SK-N-SH (cell line): ENCODE measurements at regions not wholly inside any gene's neighbourhood (a gene's known extent, or its start where the extent isn't known, plus 50 kb on each side); places are given as distances from the start of the nearest gene placed in this dataset.

Source experiments
- CTCF ChIA-PET: fragments of 300-600, 350-600 bp; formaldehyde crosslinking; extraction: SDS; loops from one replicate; lab custom pipeline; 2021; lab: Yijun Ruan, JAX
- POLR2A ChIA-PET: fragments of 350-600 bp; sonication (Branson Sonifier 250); formaldehyde crosslinking; extraction: SDS; loops from one replicate; lab custom pipeline; 2020; ENCODE audit warnings: antibody characterized with exemption, inconsistent platforms; lab: Yijun Ruan, JAX
- DNase-seq: peaks from one replicate; pipeline ENCODE4 v3.0.0; 2012
- H2AFZ ChIP-seq: fragments of 200-600 bp; sonication (generic); 2 replicates; pipeline ENCODE4 v1.8.1; 2016; ENCODE audit warnings: antibody characterized with exemption, mild to moderate bottlenecking, low read depth
- H3F3A ChIP-seq: fragments of 200-600 bp; sonication (generic); replicated peaks from 2 replicates; pipeline ENCODE3; 2016; ENCODE audit warnings: antibody characterized with exemption, mild to moderate bottlenecking; ENCODE audit not compliant: insufficient read depth
- H3K27ac ChIP-seq, 2 experiments: fragments of 200-500 bp in 1 of 2; fragments of 200-600 bp in 1 of 2; sonication (Bioruptor generic) in 1 of 2; sonication (generic), shearing (Covaris generic) in 1 of 2; 2 replicates each; pipeline versions ENCODE4 v1.5.1 to v1.6.1; 2014 to 2016; ENCODE audit warnings: low read depth in 2 of 2, inconsistent platforms in 1 of 2, low read length in 1 of 2, mild to moderate bottlenecking in 1 of 2, mixed read lengths in 1 of 2
- H3K27me3 ChIP-seq: fragments of 200-600 bp; sonication (generic), shearing (Covaris generic); 2 replicates; pipeline ENCODE4 v1.6.1; 2016; ENCODE audit warnings: mixed run types; ENCODE audit not compliant: insufficient read depth
- H3K36me3 ChIP-seq, 2 experiments: fragments of 200-500 bp in 1 of 2; fragments of 200-600 bp in 1 of 2; sonication (Bioruptor generic) in 1 of 2; sonication (generic) in 1 of 2; replicated peaks in 1 of 2; 2 replicates each; pipeline versions ENCODE3 to v1.5.1; 2014 to 2016; ENCODE audit warnings: low read length in 1 of 2, mild to moderate bottlenecking in 1 of 2; ENCODE audit not compliant: insufficient read depth in 2 of 2, control insufficient read depth in 1 of 2
- H3K4me1 ChIP-seq, 2 experiments: fragments of 200-500 bp in 1 of 2; fragments of 200-600 bp in 1 of 2; sonication (Bioruptor generic) in 1 of 2; sonication (generic), shearing (Covaris generic) in 1 of 2; 2 replicates each; pipeline versions ENCODE4 v1.5.1 to v1.6.1; 2014 to 2016; ENCODE audit warnings: low read depth in 1 of 2, low read length in 1 of 2, mixed run types in 1 of 2; ENCODE audit not compliant: insufficient read depth in 2 of 2, control insufficient read depth in 1 of 2
- H3K4me2 ChIP-seq: fragments of 200-600 bp; sonication (generic), shearing (Covaris generic); 2 replicates; pipeline ENCODE4 v1.6.1; 2017; ENCODE audit warnings: mixed run types
- H3K4me3 ChIP-seq, 2 experiments: fragments of 200-500 bp in 1 of 2; fragments of 200-600 bp in 1 of 2; sonication (Bioruptor generic) in 1 of 2; sonication (generic), shearing (Covaris generic) in 1 of 2; 2 replicates each; pipeline versions ENCODE4 v1.5.1 to v1.8.1; 2014 to 2016; ENCODE audit warnings: low read depth in 2 of 2, inconsistent platforms in 1 of 2, low read length in 1 of 2, mild to moderate bottlenecking in 1 of 2, mixed read lengths in 1 of 2, moderate library complexity in 1 of 2
- H3K79me2 ChIP-seq: fragments of 200-600 bp; sonication (generic); 2 replicates; pipeline ENCODE4 v1.8.1; 2017; ENCODE audit warnings: mild to moderate bottlenecking; ENCODE audit not compliant: insufficient read depth
- H3K9ac ChIP-seq: fragments of 200-600 bp; sonication (generic); 2 replicates; pipeline ENCODE4 v1.6.1; 2017; ENCODE audit warnings: mixed run types
- H3K9me2 ChIP-seq: fragments of 200-600 bp; sonication (generic); 2 replicates; pipeline ENCODE4 v1.6.1; 2017; ENCODE audit warnings: mixed run types
- H3K9me3 ChIP-seq: fragments of 200-600 bp; sonication (generic); 2 replicates; pipeline ENCODE4 v1.6.1; 2017; ENCODE audit warnings: mixed run types, mild to moderate bottlenecking, moderate library complexity
- H4K20me1 ChIP-seq: fragments of 200-600 bp; sonication (generic); 2 replicates; pipeline ENCODE4 v1.6.1; 2017; ENCODE audit warnings: mild to moderate bottlenecking, mixed run types; ENCODE audit not compliant: insufficient read depth
- CHD2 ChIP-seq: fragments of 150-350 bp; IDR thresholded peaks from 2 replicates; pipeline ENCODE4 v1.6.1; 2018; ENCODE audit warnings: low read length; ENCODE audit not compliant: partially characterized antibody
- FOSL2 ChIP-seq: IDR thresholded peaks from 2 replicates; pipeline ENCODE4 v1.4.0; 2012; ENCODE audit warnings: low read depth, mild to moderate bottlenecking, moderate library complexity, borderline replicate concordance
- FOXJ3 ChIP-seq: sonication (generic); formaldehyde crosslinking; IDR thresholded peaks from 2 replicates; pipeline ENCODE4 v1.5.1; 2020; ENCODE audit warnings: mild to moderate bottlenecking, missing genetic modification reagents
- FOXM1 ChIP-seq: IDR thresholded peaks from 2 replicates; pipeline ENCODE4 v1.4.0; 2012; ENCODE audit warnings: low read depth, mild to moderate bottlenecking
- MEF2A ChIP-seq: IDR thresholded peaks from 2 replicates; pipeline ENCODE4 v1.4.0; 2012; ENCODE audit warnings: low read depth, borderline replicate concordance
- MXI1 ChIP-seq: IDR thresholded peaks from 2 replicates; pipeline ENCODE4 v1.6.1; 2012; ENCODE audit warnings: mild to moderate bottlenecking, low read depth, low read length, improper control_type of control experiment
- POLR2AphosphoS5 ChIP-seq: IDR thresholded peaks from 2 replicates; pipeline ENCODE4 v1.6.1; 2012; ENCODE audit warnings: low read depth, low read length
- RXRA ChIP-seq: IDR thresholded peaks from 2 replicates; pipeline ENCODE4 v1.4.0; 2012; ENCODE audit warnings: low read depth, mild to moderate bottlenecking, borderline replicate concordance
- SIN3A ChIP-seq: IDR thresholded peaks from 2 replicates; pipeline ENCODE4 v1.6.1; 2012; ENCODE audit warnings: low read depth, mild to moderate bottlenecking, low read length, moderate library complexity, borderline replicate concordance
- TAF1 ChIP-seq: IDR thresholded peaks from 2 replicates; pipeline ENCODE4 v1.6.1; 2012; ENCODE audit warnings: low read depth, mild to moderate bottlenecking, low read length, moderate library complexity, borderline replicate concordance
- TCF12 ChIP-seq: IDR thresholded peaks from 2 replicates; pipeline ENCODE4 v1.4.0; 2012
- TEAD4 ChIP-seq: IDR thresholded peaks from 2 replicates; pipeline ENCODE4 v1.4.0; 2012; ENCODE audit warnings: mild to moderate bottlenecking, borderline replicate concordance; ENCODE audit not compliant: insufficient read depth
- YY1 ChIP-seq: IDR thresholded peaks from 2 replicates; pipeline ENCODE4 v1.4.0; 2012; ENCODE audit warnings: low read depth, mild to moderate bottlenecking
- TF ChIP-seq, protein P1 (sequence below): IDR thresholded peaks from 2 replicates; pipeline ENCODE4 v1.4.0; 2012; ENCODE audit warnings: low read depth, borderline replicate concordance
- TF ChIP-seq, protein P2 (sequence below): IDR thresholded peaks from 2 replicates; pipeline ENCODE4 v1.4.0; 2012; ENCODE audit warnings: low read depth
- TF ChIP-seq, protein P3 (sequence below): IDR thresholded peaks from 2 replicates; pipeline ENCODE4 v1.6.1; 2012; ENCODE audit warnings: mild to moderate bottlenecking, low read depth, low read length, moderate library complexity

DNA sequence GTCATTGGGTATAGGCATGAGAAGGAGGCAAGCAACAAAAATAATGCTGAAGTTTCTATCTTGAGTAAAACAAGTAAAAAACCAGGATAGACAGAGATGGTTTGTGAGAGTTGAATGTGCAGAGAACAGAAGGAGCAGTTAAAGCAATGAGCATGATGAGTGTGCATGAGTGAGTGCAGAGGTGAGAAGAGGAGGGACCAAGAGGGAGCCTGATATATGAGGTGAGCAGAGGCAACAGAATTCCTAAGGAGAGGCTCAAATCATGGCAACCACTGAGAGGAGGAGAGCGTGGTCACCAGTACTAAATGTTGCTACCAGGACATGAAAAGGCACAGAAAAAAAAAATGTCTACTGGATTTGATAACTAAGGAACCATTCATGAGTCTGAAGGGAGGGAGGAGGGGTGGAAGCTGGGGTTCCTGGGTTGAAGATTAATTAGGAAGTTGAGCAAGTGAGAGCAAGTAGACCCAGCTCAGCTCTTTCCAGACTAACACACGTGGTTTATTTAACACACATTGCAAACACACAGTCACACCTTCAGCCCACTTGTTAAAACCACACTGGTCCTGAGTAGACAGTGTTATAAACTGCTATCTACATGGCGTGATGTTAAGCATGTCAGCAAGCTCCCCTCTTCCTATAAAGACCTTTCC is 69.0 kb upstream of the IQCM start (continued):
- TF ChIP-seq, protein P1, sequence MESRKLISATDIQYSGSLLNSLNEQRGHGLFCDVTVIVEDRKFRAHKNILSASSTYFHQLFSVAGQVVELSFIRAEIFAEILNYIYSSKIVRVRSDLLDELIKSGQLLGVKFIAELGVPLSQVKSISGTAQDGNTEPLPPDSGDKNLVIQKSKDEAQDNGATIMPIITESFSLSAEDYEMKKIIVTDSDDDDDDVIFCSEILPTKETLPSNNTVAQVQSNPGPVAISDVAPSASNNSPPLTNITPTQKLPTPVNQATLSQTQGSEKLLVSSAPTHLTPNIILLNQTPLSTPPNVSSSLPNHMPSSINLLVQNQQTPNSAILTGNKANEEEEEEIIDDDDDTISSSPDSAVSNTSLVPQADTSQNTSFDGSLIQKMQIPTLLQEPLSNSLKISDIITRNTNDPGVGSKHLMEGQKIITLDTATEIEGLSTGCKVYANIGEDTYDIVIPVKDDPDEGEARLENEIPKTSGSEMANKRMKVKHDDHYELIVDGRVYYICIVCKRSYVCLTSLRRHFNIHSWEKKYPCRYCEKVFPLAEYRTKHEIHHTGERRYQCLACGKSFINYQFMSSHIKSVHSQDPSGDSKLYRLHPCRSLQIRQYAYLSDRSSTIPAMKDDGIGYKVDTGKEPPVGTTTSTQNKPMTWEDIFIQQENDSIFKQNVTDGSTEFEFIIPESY, result no peak
- TF ChIP-seq, all 33 proteins: peak for 0

DNA sequence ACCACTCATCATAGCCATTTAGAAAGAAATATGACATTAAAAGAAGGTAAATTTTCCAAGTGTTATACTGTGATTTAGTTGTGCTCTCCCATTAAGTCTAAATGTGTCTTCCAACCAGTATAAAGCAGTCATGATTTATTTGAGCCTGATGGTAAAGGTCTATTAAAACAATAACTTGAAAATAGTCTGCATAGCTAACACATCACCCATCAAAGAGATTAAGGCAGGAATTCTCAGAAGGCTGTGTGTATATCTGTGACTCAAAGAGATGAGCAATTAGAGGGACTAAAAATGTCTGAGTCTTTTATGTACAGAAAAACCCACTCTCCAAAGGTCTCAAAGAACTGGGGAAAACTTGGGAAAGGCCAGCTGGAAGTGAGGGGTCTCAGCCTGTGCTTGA is 70.3 kb upstream of the IQCM start:
- no peak for DNase-seq
- H3K4me3 ChIP-seq, result no peak overlapping the region
- H2AFZ ChIP-seq, result no peak overlapping the region

More for the DNA sequence above, 70.3 kb upstream of the IQCM start:
- H3K4me1 ChIP-seq, result no peaks in the 10 kb centered on the region; a peak in 1 of 4 replicates
- no peak for TF ChIP-seq POLR2AphosphoS5
- TF ChIP-seq FOSL2, result no peak
- no peak for TF ChIP-seq FOXJ3 (CRISPR knock-in tag)
- TF ChIP-seq, protein P2, sequence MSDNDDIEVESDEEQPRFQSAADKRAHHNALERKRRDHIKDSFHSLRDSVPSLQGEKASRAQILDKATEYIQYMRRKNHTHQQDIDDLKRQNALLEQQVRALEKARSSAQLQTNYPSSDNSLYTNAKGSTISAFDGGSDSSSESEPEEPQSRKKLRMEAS, result no peak
- TF ChIP-seq, protein P3, sequence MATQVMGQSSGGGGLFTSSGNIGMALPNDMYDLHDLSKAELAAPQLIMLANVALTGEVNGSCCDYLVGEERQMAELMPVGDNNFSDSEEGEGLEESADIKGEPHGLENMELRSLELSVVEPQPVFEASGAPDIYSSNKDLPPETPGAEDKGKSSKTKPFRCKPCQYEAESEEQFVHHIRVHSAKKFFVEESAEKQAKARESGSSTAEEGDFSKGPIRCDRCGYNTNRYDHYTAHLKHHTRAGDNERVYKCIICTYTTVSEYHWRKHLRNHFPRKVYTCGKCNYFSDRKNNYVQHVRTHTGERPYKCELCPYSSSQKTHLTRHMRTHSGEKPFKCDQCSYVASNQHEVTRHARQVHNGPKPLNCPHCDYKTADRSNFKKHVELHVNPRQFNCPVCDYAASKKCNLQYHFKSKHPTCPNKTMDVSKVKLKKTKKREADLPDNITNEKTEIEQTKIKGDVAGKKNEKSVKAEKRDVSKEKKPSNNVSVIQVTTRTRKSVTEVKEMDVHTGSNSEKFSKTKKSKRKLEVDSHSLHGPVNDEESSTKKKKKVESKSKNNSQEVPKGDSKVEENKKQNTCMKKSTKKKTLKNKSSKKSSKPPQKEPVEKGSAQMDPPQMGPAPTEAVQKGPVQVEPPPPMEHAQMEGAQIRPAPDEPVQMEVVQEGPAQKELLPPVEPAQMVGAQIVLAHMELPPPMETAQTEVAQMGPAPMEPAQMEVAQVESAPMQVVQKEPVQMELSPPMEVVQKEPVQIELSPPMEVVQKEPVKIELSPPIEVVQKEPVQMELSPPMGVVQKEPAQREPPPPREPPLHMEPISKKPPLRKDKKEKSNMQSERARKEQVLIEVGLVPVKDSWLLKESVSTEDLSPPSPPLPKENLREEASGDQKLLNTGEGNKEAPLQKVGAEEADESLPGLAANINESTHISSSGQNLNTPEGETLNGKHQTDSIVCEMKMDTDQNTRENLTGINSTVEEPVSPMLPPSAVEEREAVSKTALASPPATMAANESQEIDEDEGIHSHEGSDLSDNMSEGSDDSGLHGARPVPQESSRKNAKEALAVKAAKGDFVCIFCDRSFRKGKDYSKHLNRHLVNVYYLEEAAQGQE, result no peak
- no peak for TF ChIP-seq MEF2A
- no peak for TF ChIP-seq YY1
- no peak for TF ChIP-seq FOXM1
- no peak for TF ChIP-seq TEAD4
- no peak for TF ChIP-seq RXRA
- TF ChIP-seq TCF12, result no peak
- no peak for TF ChIP-seq MXI1
- TF ChIP-seq, protein P1, result no peak
- no peak for TF ChIP-seq TAF1
- no peak for TF ChIP-seq CHD2
- TF ChIP-seq SIN3A, result no peak
- no peak overlapping the region for H3K27ac ChIP-seq
- H3K36me3 ChIP-seq, result no peaks in the 10 kb centered on the region
- no peak overlapping the region for H3K9ac ChIP-seq
- no peaks in the 10 kb centered on the region for H4K20me1 ChIP-seq
- H3F3A ChIP-seq, result no peaks in the 10 kb centered on the region
- POLR2A ChIA-PET, result no interaction called here
- H3K27me3 ChIP-seq, result no peaks in the 10 kb centered on the region
- no peaks in the 10 kb centered on the region for H3K79me2 ChIP-seq
- CTCF ChIA-PET, result interaction anchor here (2.1 kb wide), 1 partner anchor 12 kb away, joined by 6 read pairs; no protein-coding TSS in a partner anchor
- H3K4me2 ChIP-seq, result no peak overlapping the region
- no peaks in the 10 kb centered on the region for H3K9me2 ChIP-seq
- no peaks in the 10 kb centered on the region for H3K9me3 ChIP-seq
